HG02610 (cell line): ENCODE measurements at regions not wholly inside any gene's neighbourhood (a gene's known extent, or its start where the extent isn't known, plus 50 kb on each side); places are given as distances from the start of the nearest gene placed in this dataset.

ENCODE experiments used
- ATAC-seq: cut with Tn5 transposase; IDR thresholded peaks from one replicate; pipeline ENCODE4 v1.9.1; 2021; ENCODE audit warnings: mild to moderate bottlenecking, moderate library complexity; ENCODE audit not compliant: unreplicated experiment

DNA sequence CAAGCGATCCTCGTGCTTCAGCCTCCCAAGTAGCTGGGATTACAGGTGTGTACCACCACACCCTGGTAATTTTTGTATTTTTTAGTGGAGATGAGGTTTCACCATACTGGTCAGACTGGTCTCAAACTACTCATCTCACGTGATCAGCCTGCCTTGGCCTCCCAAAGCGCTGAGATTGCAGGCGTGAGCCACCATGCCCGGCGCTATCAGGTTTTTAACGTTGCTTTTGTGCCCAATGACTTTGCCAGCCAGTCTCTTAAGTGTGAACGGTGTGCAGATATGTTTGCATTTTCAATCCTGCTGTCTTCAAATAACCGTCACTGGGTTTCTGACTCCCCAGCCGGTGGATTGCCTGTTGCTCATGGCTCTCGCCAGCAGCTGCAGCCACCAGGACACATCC is 201.8 kb upstream of the PPP2R2D start:
- no peak for ATAC-seq

DNA sequence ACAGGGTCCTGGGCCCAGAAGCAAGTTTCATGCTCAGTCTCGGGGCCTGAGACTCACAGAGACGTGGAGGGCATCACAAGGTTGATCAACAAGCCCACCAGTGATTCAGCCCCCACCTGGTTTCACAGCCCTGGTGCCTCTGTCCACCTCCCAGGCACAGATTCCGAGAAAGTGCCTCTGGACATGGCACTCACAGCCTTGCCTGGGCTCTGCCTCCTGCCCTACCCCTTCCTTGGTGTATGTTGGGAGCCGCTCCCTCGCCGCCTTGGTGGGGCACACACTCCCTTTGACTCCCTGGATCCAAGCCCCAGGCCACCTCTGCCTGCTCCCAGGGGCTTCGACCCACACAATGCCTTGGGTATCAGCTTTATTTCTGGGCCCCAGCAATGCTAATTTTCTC is 200.8 kb upstream of the PPP2R2D start:
- no peak for ATAC-seq

GRCh38 chr10:131700506-131700905 is 200.3 kb upstream of the PPP2R2D start:
- no peak for ATAC-seq

GRCh38 chr10:131701131-131701947 is 199.5 kb upstream of the PPP2R2D start:
- no peak for ATAC-seq

DNA sequence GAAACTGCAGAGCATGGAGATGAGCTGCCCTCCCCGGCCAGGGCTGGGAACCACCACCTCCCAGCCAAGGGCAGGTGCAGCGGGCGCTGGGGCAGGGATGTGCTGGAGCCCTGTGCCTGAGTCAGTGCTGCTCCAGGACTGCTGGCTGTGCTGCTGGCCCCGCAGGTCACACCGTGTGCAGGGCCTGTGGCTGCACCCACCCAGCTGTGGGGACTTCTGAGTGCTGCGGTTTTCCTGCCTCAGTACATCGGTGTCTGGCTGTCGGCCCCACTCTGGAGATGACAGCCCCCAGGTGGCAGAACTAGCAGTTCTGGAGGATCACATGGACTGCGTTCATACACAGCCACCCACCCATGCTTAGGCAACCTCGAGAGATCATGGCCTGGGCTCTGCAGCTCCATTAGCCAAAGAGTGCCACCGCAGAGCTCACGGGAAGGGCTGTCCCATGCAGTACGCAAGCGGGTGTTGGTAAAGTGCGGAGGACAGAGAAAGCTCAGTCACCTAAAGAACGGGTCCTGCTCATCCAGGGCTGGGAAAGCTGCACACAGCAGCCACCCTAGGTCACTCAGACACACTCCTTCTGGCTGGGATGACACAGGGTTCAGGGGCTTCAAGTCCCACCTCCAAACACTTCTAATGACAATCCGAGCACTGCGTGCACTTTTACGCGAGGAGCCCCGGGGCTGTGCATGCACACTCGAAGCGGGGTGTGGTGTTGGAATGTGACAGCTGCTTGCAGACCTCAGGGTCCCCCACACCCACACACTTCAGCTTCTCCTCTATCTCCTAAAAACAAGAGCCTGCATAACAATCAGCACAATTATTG is 198.1 kb upstream of the PPP2R2D start:
- ATAC-seq: no peak

DNA sequence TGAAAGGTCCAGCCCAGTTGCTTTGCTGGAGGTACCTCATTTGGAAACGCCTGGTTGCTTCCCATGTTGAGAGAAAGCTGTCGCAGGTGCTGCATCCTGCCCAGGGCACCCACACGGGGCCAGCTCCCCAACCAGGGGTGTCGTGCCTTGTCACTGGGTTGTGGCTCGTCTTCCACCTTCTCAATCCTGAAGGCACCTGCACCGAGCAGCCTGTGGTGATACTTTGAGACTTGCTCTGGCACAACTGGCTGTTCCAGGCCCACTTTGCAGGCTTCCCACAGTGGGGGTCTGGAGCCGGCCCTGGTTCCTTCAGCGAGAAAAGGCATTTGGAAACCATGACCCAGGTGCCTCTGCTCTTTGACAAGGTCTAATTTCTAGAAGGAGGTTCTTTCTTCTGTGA is 197.3 kb upstream of the PPP2R2D start:
- no peak for ATAC-seq

GRCh38 chr10:131703941-131704340 is 196.9 kb upstream of the PPP2R2D start:
- ATAC-seq: no peak

DNA sequence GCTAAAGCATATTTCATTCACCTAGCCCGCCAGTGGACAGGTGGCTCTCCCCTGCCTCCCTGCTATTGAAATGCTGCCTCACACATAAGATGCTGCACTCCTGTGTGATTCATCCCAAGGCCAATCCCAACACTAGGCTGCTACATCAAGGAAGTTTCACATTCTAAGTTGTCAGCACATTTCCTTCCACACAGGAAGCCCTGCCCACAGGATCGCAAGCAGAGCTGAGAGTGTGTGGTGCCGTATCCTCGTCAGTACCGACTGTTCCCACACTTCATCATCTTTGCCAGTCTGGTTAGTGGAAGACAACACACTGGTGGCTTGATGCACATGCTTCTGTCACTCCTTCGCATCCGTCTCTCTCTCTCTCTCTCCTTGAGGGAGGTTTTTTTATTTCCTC is 194.3 kb upstream of the PPP2R2D start:
- no peak for ATAC-seq

- no peak for ATAC-seq
Observed at GRCh38 chr10:131706952-131707351, 193.9 kb upstream of the PPP2R2D start.

- ATAC-seq: no peak
Observed at GRCh38 chr10:131708225-131708880, 192.5 kb upstream of the PPP2R2D start.

- ATAC-seq: no peak
Observed at GRCh38 chr10:131710142-131710861, 190.5 kb upstream of the PPP2R2D start.

DNA sequence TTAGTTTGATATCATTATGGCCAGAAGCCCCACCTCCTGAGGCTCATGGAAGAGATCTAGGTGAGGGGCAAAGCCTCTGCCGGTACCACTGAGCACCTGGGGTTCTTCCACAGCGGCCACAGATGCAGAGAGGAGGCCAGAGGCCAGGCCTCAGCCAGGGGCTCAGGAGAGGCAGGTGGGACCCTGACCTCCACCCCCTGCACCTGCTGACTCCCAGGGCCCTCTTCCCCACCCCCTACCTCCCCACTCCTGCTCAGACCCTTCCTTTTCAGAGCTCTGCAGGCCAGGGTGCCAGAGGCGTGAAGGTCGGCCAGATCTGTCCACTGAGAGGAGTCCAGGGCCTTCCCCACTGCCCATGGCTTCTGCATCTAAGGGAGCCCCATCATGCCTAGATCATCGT is 178.7 kb upstream of the PPP2R2D start:
- no peak for ATAC-seq

- no peak for ATAC-seq
Observed at GRCh38 chr10:131722525-131723264, 178.1 kb upstream of the PPP2R2D start.

DNA sequence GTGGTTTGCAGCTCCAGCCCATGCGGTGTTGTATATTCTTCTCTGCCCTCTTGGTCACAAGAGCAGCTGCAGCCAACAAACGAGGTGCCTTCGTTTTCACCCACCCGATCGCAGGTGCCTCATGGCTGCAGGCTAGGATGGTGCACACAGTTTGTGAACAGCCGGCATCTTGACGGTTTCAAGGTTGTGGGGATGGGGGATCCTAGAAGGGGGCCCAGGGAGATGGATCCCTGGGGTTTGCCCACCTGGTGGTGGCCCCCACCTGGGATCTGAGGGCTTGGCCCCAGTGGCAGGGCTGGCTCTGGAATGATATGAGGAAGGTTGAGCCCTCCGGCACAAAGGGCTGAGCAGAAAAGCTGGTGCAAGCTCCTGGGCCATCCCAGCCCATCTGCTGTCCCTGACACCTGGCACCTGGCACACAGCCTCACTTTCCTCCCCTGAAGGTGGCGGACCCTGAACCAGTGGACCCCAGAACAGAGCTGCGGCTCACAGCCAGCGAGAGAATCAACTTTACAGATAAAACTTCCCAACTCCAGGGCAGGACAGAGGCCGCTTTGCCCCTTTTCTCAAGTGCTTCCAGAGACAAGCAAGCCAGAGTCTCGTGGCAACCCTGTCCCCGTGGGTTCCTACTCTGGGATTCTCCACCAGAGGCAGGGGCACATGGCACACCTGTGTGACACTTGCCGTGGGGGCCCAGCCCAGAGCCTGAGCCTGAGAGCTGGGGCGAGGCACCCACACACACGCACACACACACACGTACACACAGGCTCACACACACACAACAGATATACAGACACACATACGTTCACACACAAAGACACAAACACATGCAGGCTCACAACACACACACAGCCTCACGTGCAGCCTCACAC is 177.3 kb upstream of the PPP2R2D start:
- no peak for ATAC-seq

GRCh38 chr10:131724169-131724545 is 176.7 kb upstream of the PPP2R2D start:
- no peak for ATAC-seq

DNA sequence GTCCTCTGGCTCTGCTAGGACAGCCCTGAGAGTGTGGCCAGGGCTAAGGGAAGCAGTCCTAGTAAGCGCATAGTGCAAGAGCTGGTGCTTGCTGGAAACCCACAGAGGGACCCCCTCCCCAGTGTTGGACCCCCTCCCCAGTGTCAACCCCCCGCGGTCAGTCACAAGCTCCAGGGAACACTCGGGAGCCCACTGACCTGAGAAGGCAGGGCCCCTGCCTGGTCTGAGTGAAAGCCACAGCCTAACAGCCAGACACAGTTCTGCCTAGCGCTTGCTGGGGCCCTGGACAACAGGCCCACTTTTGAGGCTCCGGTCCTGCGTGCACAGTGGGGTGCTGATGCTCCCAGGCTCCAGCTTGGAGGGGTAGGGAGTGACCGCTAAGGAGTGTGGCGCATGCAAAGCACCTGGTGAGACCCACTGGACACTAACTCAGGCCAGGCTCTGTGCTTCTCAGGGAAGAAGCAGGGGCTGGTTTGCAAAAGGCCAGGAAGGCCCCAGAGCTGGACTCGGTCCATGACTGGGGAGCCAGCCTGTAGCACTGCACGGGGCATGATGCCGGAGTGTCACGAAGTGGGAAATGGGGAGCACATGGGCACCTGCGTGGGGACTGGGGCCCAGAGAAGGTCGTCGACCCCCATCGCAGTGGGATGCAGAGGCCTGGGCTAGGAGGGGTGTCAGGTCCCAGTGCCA is 175.8 kb upstream of the PPP2R2D start:
- no peak for ATAC-seq

- ATAC-seq: no peak
Observed at GRCh38 chr10:131725581-131726069, 175.2 kb upstream of the PPP2R2D start.

- ATAC-seq: no peak
Observed at GRCh38 chr10:131726076-131726880, 174.5 kb upstream of the PPP2R2D start.
